WTC11 (cell line): ENCODE measurements at regions not wholly inside any gene's neighbourhood (a gene's known extent, or its start where the extent isn't known, plus 50 kb on each side); places are given as distances from the start of the nearest gene placed in this dataset.

ENCODE experiments used
- ATAC-seq: fragments of 200-7000 bp; cut with Tn5 transposase; 2 replicates; pipeline ENCODE4 v1.10.0; 2021; ENCODE audit warnings: mild to moderate bottlenecking, moderate library complexity
- CTCF ChIA-PET: fragments of 300-600 bp; sonication (Branson Sonifier 250); formaldehyde crosslinking; loops from one replicate; lab custom pipeline; 2021; ENCODE audit warnings: antibody characterized with exemption; lab: Charles Lee
- POLR2A ChIA-PET: fragments of 350-600 bp; sonication (Branson Sonifier 250); formaldehyde crosslinking; loops from one replicate; lab custom pipeline; 2021; ENCODE audit warnings: antibody characterized with exemption; lab: Charles Lee
- DNase-seq: peaks from one replicate; pipeline ENCODE4 v3.0.0; 2021; ENCODE audit warnings: low spot score
- H3K27ac Mint-ChIP-seq: 2 replicates; pipeline ENCODE4 v1.8.0; 2021; ENCODE audit warnings: mixed read lengths
- H3K27me3 Mint-ChIP-seq: 2 replicates; pipeline ENCODE4 v1.8.0; 2021; ENCODE audit warnings: low read depth, mild to moderate bottlenecking, moderate library complexity, mixed read lengths
- H3K36me3 Mint-ChIP-seq: 2 replicates; pipeline ENCODE4 v1.8.0; 2021; ENCODE audit warnings: mixed read lengths
- H3K4me1 Mint-ChIP-seq: 2 replicates; pipeline ENCODE4 v1.8.0; 2022; ENCODE audit warnings: mixed read lengths
- H3K4me3 Mint-ChIP-seq: 2 replicates; pipeline ENCODE4 v1.8.0; 2021; ENCODE audit warnings: mild to moderate bottlenecking, moderate library complexity, mixed read lengths
- H3K9me3 Mint-ChIP-seq: 2 replicates; pipeline ENCODE4 v1.8.0; 2021; ENCODE audit warnings: mixed read lengths
- AFF4 ChIP-seq: sonication (generic); formaldehyde crosslinking; IDR thresholded peaks from 2 replicates; pipeline ENCODE4 v1.8.1; 2023; ENCODE audit warnings: mild to moderate bottlenecking, missing genetic modification reagents, borderline replicate concordance
- CDX4 ChIP-seq: fragments of 250-450 bp; sonication (Bioruptor Pico); IDR thresholded peaks from 2 replicates; pipeline ENCODE4 v1.9.0; 2021; ENCODE audit warnings: moderate library complexity, mild to moderate bottlenecking, inconsistent platforms, borderline replicate concordance
- EMX1 ChIP-seq: fragments of 250-450 bp; sonication (Bioruptor Pico); IDR thresholded peaks from 2 replicates; pipeline ENCODE4 v1.8.0; 2021; ENCODE audit warnings: mild to moderate bottlenecking
- ESRRA ChIP-seq: sonication (generic); formaldehyde crosslinking; IDR thresholded peaks from 2 replicates; pipeline ENCODE4 v1.8.1; 2022; ENCODE audit warnings: mild to moderate bottlenecking, missing genetic modification reagents, borderline replicate concordance
- ETV6 ChIP-seq: sonication (generic); formaldehyde crosslinking; IDR thresholded peaks from 2 replicates; pipeline ENCODE4 v1.8.1; 2022; ENCODE audit warnings: mild to moderate bottlenecking, missing genetic modification reagents
- IRF2 ChIP-seq: sonication (generic); formaldehyde crosslinking; IDR thresholded peaks from 2 replicates; pipeline ENCODE4 v1.8.0; 2022; ENCODE audit warnings: low read depth, missing genetic modification reagents, borderline replicate concordance
- JAZF1 ChIP-seq: fragments of 250-450 bp; sonication (Bioruptor Pico); IDR thresholded peaks from 2 replicates; pipeline ENCODE4 v1.9.0; 2021; ENCODE audit warnings: moderate library complexity, mild to moderate bottlenecking, inconsistent platforms
- SMAD4 ChIP-seq: sonication (generic); formaldehyde crosslinking; IDR thresholded peaks from 2 replicates; pipeline ENCODE4 v1.8.0; 2022; ENCODE audit warnings: mild to moderate bottlenecking, missing genetic modification reagents
- USF1 ChIP-seq: sonication (generic); formaldehyde crosslinking; IDR thresholded peaks from 2 replicates; pipeline ENCODE4 v1.8.0; 2022; ENCODE audit warnings: mild to moderate bottlenecking, missing genetic modification reagents
- USF2 ChIP-seq: sonication (generic); formaldehyde crosslinking; IDR thresholded peaks from 2 replicates; pipeline ENCODE4 v1.8.1; 2023; ENCODE audit warnings: mild to moderate bottlenecking, missing genetic modification reagents, moderate library complexity
- ZBTB21 ChIP-seq: sonication (generic); formaldehyde crosslinking; IDR thresholded peaks from 2 replicates; pipeline ENCODE4 v1.8.1; 2023; ENCODE audit warnings: mild to moderate bottlenecking, missing genetic modification reagents, borderline replicate concordance
- ZNF416 ChIP-seq: fragments of 250-450 bp; sonication (Bioruptor Pico); IDR thresholded peaks from 2 replicates; pipeline ENCODE4 v1.9.0; 2021; ENCODE audit warnings: mild to moderate bottlenecking, inconsistent platforms
- ZNF423 ChIP-seq: fragments of 250-450 bp; sonication (Bioruptor Pico); IDR thresholded peaks from 2 replicates; pipeline ENCODE4 v2.1.2; 2022; ENCODE audit warnings: mild to moderate bottlenecking, moderate library complexity
- ZNF425 ChIP-seq: fragments of 250-450 bp; sonication (Bioruptor Pico); conservative IDR thresholded peaks from 2 replicates; pipeline ENCODE4 v1.9.0; 2021; ENCODE audit warnings: mild to moderate bottlenecking
- TF ChIP-seq, protein P1 (sequence below): sonication (generic); formaldehyde crosslinking; IDR thresholded peaks from 2 replicates; pipeline ENCODE4 v1.8.0; 2022; ENCODE audit warnings: mild to moderate bottlenecking, missing genetic modification reagents
- TF ChIP-seq, protein P2 (sequence below): sonication (generic); formaldehyde crosslinking; IDR thresholded peaks from 2 replicates; pipeline ENCODE4 v1.8.1; 2023; ENCODE audit warnings: mild to moderate bottlenecking, missing genetic modification reagents, moderate library complexity
- TF ChIP-seq, protein P3 (sequence below): fragments of 250-450 bp; sonication (Bioruptor Pico); IDR thresholded peaks from 2 replicates; pipeline ENCODE4 v1.9.0; 2021; ENCODE audit warnings: mild to moderate bottlenecking
- TF ChIP-seq, protein P4 (sequence below): sonication (generic); formaldehyde crosslinking; conservative IDR thresholded peaks from 2 replicates; pipeline ENCODE4 v1.8.1; 2023; ENCODE audit warnings: mild to moderate bottlenecking, low read depth, missing genetic modification reagents, moderate library complexity

DNA sequence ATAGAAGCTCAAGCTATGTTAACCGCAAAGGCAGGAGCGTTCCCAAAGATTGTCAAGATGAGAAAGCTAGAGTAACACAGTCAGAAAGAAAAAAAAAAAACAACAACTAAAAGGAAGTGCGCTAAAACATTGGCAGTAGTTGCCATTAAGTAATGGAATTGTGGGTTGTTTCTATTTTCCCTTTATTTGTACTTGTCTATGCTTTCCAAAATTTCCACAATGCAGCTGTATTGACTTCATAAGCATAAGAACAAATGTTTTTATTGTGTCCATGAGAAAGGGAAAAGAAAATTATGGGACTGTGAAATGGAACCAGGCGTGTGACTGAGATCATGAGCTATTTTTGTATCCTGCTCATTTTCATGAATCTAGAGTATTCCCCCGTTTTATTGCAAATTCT is 153.4 kb downstream of the TMEM114 start (continued):
- no peak for TF ChIP-seq ESRRA (CRISPR knock-in tag)
- no peak for TF ChIP-seq JAZF1 (CRISPR knock-in tag)
- TF ChIP-seq AFF4 (CRISPR knock-in tag): no peak
- no peak for TF ChIP-seq SMAD4
- no peak for TF ChIP-seq ZNF423
- TF ChIP-seq, protein P1, sequence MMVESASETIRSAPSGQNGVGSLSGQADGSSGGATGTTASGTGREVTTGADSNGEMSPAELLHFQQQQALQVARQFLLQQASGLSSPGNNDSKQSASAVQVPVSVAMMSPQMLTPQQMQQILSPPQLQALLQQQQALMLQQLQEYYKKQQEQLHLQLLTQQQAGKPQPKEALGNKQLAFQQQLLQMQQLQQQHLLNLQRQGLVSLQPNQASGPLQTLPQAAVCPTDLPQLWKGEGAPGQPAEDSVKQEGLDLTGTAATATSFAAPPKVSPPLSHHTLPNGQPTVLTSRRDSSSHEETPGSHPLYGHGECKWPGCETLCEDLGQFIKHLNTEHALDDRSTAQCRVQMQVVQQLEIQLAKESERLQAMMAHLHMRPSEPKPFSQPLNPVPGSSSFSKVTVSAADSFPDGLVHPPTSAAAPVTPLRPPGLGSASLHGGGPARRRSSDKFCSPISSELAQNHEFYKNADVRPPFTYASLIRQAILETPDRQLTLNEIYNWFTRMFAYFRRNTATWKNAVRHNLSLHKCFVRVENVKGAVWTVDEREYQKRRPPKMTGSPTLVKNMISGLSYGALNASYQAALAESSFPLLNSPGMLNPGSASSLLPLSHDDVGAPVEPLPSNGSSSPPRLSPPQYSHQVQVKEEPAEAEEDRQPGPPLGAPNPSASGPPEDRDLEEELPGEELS (CRISPR knock-in tag): no peak
- TF ChIP-seq, protein P2, sequence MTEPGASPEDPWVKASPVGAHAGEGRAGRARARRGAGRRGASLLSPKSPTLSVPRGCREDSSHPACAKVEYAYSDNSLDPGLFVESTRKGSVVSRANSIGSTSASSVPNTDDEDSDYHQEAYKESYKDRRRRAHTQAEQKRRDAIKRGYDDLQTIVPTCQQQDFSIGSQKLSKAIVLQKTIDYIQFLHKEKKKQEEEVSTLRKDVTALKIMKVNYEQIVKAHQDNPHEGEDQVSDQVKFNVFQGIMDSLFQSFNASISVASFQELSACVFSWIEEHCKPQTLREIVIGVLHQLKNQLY (CRISPR knock-in tag): no peak

- Mint-ChIP-seq H3K36me3 (peaks cover 77% of the 10 kb centered on the region), H3K27me3 (peaks cover 8% of the 10 kb centered on the region), H3K27ac (no peak overlapping the region), H3K4me3 (no peak overlapping the region), H3K4me1 (no peaks in the 10 kb centered on the region), H3K9me3 (peaks cover 94% of the 10 kb centered on the region)
- no peak for TF ChIP-seq USF1
- no peak for TF ChIP-seq ZBTB21
- no peak for TF ChIP-seq IRF2 (CRISPR knock-in tag)
- no peak for TF ChIP-seq CDX4
- TF ChIP-seq USF2 (CRISPR knock-in tag): no peak
- no peak for TF ChIP-seq ZNF416 (CRISPR knock-in tag)
- no peak for TF ChIP-seq EMX1 (CRISPR knock-in tag)
- TF ChIP-seq, protein P3, sequence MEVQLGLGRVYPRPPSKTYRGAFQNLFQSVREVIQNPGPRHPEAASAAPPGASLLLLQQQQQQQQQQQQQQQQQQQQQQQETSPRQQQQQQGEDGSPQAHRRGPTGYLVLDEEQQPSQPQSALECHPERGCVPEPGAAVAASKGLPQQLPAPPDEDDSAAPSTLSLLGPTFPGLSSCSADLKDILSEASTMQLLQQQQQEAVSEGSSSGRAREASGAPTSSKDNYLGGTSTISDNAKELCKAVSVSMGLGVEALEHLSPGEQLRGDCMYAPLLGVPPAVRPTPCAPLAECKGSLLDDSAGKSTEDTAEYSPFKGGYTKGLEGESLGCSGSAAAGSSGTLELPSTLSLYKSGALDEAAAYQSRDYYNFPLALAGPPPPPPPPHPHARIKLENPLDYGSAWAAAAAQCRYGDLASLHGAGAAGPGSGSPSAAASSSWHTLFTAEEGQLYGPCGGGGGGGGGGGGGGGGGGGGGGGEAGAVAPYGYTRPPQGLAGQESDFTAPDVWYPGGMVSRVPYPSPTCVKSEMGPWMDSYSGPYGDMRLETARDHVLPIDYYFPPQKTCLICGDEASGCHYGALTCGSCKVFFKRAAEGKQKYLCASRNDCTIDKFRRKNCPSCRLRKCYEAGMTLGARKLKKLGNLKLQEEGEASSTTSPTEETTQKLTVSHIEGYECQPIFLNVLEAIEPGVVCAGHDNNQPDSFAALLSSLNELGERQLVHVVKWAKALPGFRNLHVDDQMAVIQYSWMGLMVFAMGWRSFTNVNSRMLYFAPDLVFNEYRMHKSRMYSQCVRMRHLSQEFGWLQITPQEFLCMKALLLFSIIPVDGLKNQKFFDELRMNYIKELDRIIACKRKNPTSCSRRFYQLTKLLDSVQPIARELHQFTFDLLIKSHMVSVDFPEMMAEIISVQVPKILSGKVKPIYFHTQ (CRISPR knock-in tag): no peak
- no peak for TF ChIP-seq ZNF425 (CRISPR knock-in tag)
- TF ChIP-seq ETV6: no peak
- TF ChIP-seq, protein P4, sequence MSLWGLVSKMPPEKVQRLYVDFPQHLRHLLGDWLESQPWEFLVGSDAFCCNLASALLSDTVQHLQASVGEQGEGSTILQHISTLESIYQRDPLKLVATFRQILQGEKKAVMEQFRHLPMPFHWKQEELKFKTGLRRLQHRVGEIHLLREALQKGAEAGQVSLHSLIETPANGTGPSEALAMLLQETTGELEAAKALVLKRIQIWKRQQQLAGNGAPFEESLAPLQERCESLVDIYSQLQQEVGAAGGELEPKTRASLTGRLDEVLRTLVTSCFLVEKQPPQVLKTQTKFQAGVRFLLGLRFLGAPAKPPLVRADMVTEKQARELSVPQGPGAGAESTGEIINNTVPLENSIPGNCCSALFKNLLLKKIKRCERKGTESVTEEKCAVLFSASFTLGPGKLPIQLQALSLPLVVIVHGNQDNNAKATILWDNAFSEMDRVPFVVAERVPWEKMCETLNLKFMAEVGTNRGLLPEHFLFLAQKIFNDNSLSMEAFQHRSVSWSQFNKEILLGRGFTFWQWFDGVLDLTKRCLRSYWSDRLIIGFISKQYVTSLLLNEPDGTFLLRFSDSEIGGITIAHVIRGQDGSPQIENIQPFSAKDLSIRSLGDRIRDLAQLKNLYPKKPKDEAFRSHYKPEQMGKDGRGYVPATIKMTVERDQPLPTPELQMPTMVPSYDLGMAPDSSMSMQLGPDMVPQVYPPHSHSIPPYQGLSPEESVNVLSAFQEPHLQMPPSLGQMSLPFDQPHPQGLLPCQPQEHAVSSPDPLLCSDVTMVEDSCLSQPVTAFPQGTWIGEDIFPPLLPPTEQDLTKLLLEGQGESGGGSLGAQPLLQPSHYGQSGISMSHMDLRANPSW (CRISPR knock-in tag): no peak
- ATAC-seq: no peak
- DNase-seq: no peak
- ChIA-PET CTCF (no interaction called here), POLR2A (no interaction called here)
These were observed 158.5 kb downstream of the TMEM114 start for GRCh38 chr16:8431783-8432182.
